Neural crest cell (in vitro differentiated cells): ENCODE measurements at regions not wholly inside any gene's neighbourhood (a gene's known extent, or its start where the extent isn't known, plus 50 kb on each side); places are given as distances from the start of the nearest gene placed in this dataset.

Source experiments
- DNase-seq: peaks from one replicate; pipeline ENCODE4 v3.0.0; 2021; ENCODE audit warnings: low read depth, mixed read lengths, low spot score
- H3K27ac Mint-ChIP-seq: one replicate; pipeline ENCODE4 v1.8.0; 2021; ENCODE audit warnings: mild to moderate bottlenecking, mixed read lengths; ENCODE audit not compliant: unreplicated experiment
- H3K27me3 Mint-ChIP-seq: 2 replicates; pipeline ENCODE4 v1.8.0; 2021; ENCODE audit warnings: low read depth, mild to moderate bottlenecking, mixed read lengths
- H3K36me3 Mint-ChIP-seq: 2 replicates; pipeline ENCODE4 v1.8.0; 2021; ENCODE audit warnings: low read depth, mild to moderate bottlenecking, mixed read lengths
- H3K4me1 Mint-ChIP-seq: 2 replicates; pipeline ENCODE4 v1.8.0; 2021; ENCODE audit warnings: mixed read lengths
- H3K4me3 Mint-ChIP-seq: one replicate; pipeline ENCODE4 v1.8.0; 2021; ENCODE audit warnings: mild to moderate bottlenecking, mixed read lengths
- H3K9me3 Mint-ChIP-seq: 2 replicates; pipeline ENCODE4 v1.8.0; 2021; ENCODE audit warnings: mixed read lengths
- CTCF ChIP-seq: fragments of 200-600 bp; sonication (generic); conservative IDR thresholded peaks from 2 replicates; pipeline ENCODE4 v1.5.0; 2021; ENCODE audit warnings: antibody characterized with exemption, mild to moderate bottlenecking

GRCh38 chr4:141462361-141462760 lies 174.0 kb upstream of the IL15 start:
- no peak overlapping the region for H3K27ac Mint-ChIP-seq
- no peak for DNase-seq
- no peaks in the 10 kb centered on the region for H3K36me3 Mint-ChIP-seq
- no peak overlapping the region for H3K4me3 Mint-ChIP-seq
- TF ChIP-seq CTCF = no peak
- no peaks in the 10 kb centered on the region for H3K27me3 Mint-ChIP-seq
- peaks cover 6% of the 10 kb centered on the region for H3K9me3 Mint-ChIP-seq
- H3K4me1 Mint-ChIP-seq = no peaks in the 10 kb centered on the region

GRCh38 chr4:141463678-141464077 lies 172.7 kb upstream of the IL15 start:
- Mint-ChIP-seq H3K27me3 (no peaks in the 10 kb centered on the region), H3K36me3 (no peaks in the 10 kb centered on the region), H3K4me1 (no peaks in the 10 kb centered on the region), H3K27ac (no peak overlapping the region), H3K4me3 (no peak overlapping the region), H3K9me3 (peaks cover 4% of the 10 kb centered on the region)
- no peak for TF ChIP-seq CTCF
- DNase-seq = no peak

- DNase-seq = no peak
- Mint-ChIP-seq H3K36me3 (no peaks in the 10 kb centered on the region), H3K4me1 (no peaks in the 10 kb centered on the region), H3K9me3 (peaks cover 2% of the 10 kb centered on the region), H3K27me3 (no peaks in the 10 kb centered on the region), H3K4me3 (no peak overlapping the region), H3K27ac (no peak overlapping the region)
- TF ChIP-seq CTCF = no peak
Observed at GRCh38 chr4:141464366-141464765, 172.0 kb upstream of the IL15 start.

GRCh38 chr4:141465171-141465570 lies 171.2 kb upstream of the IL15 start:
- no peaks in the 10 kb centered on the region for H3K36me3 Mint-ChIP-seq
- no peaks in the 10 kb centered on the region for H3K27me3 Mint-ChIP-seq
- no peak for TF ChIP-seq CTCF
- H3K9me3 Mint-ChIP-seq = peaks cover 2% of the 10 kb centered on the region
- no peak overlapping the region for H3K27ac Mint-ChIP-seq
- H3K4me3 Mint-ChIP-seq = no peak overlapping the region
- no peak for DNase-seq
- no peaks in the 10 kb centered on the region for H3K4me1 Mint-ChIP-seq

GRCh38 chr4:141467225-141467624 lies 169.2 kb upstream of the IL15 start:
- H3K4me3 Mint-ChIP-seq = no peak overlapping the region
- H3K36me3 Mint-ChIP-seq = no peaks in the 10 kb centered on the region
- no peak for DNase-seq
- no peak for TF ChIP-seq CTCF
- H3K9me3 Mint-ChIP-seq = no peaks in the 10 kb centered on the region
- H3K27ac Mint-ChIP-seq = no peak overlapping the region
- no peaks in the 10 kb centered on the region for H3K4me1 Mint-ChIP-seq
- H3K27me3 Mint-ChIP-seq = no peaks in the 10 kb centered on the region

- Mint-ChIP-seq H3K4me1 (no peaks in the 10 kb centered on the region), H3K36me3 (no peaks in the 10 kb centered on the region), H3K4me3 (no peak overlapping the region), H3K27ac (no peak overlapping the region), H3K9me3 (peaks cover 3% of the 10 kb centered on the region), H3K27me3 (no peaks in the 10 kb centered on the region)
- TF ChIP-seq CTCF = no peak
- DNase-seq = no peak
Observed at GRCh38 chr4:141469392-141469791, 167.0 kb upstream of the IL15 start.
